C4-2B (cell line): ENCODE measurements at regions not wholly inside any gene's neighbourhood (a gene's known extent, or its start where the extent isn't known, plus 50 kb on each side); places are given as distances from the start of the nearest gene placed in this dataset.

ENCODE experiments used
- ZFX ChIP-seq: fragments of 450-650 bp; IDR thresholded peaks from 2 replicates; pipeline ENCODE4 v1.6.1; 2017
- TF ChIP-seq, protein P1 (sequence below): fragments of 450-650 bp; conservative IDR thresholded peaks from 2 replicates; pipeline ENCODE4 v1.5.1; 2017; ENCODE audit warnings: mild to moderate bottlenecking

GRCh38 chr13:30072818-30073186 lies 222.4 kb upstream of the UBL3 start:
- TF ChIP-seq, protein P1, sequence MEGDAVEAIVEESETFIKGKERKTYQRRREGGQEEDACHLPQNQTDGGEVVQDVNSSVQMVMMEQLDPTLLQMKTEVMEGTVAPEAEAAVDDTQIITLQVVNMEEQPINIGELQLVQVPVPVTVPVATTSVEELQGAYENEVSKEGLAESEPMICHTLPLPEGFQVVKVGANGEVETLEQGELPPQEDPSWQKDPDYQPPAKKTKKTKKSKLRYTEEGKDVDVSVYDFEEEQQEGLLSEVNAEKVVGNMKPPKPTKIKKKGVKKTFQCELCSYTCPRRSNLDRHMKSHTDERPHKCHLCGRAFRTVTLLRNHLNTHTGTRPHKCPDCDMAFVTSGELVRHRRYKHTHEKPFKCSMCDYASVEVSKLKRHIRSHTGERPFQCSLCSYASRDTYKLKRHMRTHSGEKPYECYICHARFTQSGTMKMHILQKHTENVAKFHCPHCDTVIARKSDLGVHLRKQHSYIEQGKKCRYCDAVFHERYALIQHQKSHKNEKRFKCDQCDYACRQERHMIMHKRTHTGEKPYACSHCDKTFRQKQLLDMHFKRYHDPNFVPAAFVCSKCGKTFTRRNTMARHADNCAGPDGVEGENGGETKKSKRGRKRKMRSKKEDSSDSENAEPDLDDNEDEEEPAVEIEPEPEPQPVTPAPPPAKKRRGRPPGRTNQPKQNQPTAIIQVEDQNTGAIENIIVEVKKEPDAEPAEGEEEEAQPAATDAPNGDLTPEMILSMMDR, result no peak
- TF ChIP-seq ZFX, result no peak
